Nephron progenitor cell (in vitro differentiated cells): ENCODE measurements at regions not wholly inside any gene's neighbourhood (a gene's known extent, or its start where the extent isn't known, plus 50 kb on each side); places are given as distances from the start of the nearest gene placed in this dataset.

ENCODE experiments used
- DNase-seq: peaks from one replicate; pipeline ENCODE4 v3.0.0; 2021
- H3K27ac Mint-ChIP-seq: 2 replicates; pipeline ENCODE4 v1.8.0; 2021; ENCODE audit warnings: mild to moderate bottlenecking, moderate library complexity, mixed read lengths
- H3K27me3 Mint-ChIP-seq: 2 replicates; pipeline ENCODE4 v1.8.0; 2021; ENCODE audit warnings: mild to moderate bottlenecking, low read depth, mixed read lengths; ENCODE audit not compliant: poor library complexity
- H3K36me3 Mint-ChIP-seq: 2 replicates; pipeline ENCODE4 v1.8.0; 2021; ENCODE audit warnings: low read depth, mixed read lengths
- H3K4me1 Mint-ChIP-seq: 2 replicates; pipeline ENCODE4 v1.8.0; 2021; ENCODE audit warnings: mixed read lengths
- H3K4me3 Mint-ChIP-seq: 2 replicates; pipeline ENCODE4 v1.8.0; 2021; ENCODE audit warnings: mild to moderate bottlenecking, moderate library complexity, mixed read lengths
- H3K9me3 Mint-ChIP-seq: 2 replicates; pipeline ENCODE4 v1.8.0; 2021; ENCODE audit warnings: mild to moderate bottlenecking, moderate library complexity, mixed read lengths
- TF ChIP-seq, protein P1 (sequence below): fragments of 200-600 bp; sonication (generic); IDR thresholded peaks from 2 replicates; pipeline ENCODE4 v1.5.0; 2021; ENCODE audit warnings: antibody characterized with exemption

DNA sequence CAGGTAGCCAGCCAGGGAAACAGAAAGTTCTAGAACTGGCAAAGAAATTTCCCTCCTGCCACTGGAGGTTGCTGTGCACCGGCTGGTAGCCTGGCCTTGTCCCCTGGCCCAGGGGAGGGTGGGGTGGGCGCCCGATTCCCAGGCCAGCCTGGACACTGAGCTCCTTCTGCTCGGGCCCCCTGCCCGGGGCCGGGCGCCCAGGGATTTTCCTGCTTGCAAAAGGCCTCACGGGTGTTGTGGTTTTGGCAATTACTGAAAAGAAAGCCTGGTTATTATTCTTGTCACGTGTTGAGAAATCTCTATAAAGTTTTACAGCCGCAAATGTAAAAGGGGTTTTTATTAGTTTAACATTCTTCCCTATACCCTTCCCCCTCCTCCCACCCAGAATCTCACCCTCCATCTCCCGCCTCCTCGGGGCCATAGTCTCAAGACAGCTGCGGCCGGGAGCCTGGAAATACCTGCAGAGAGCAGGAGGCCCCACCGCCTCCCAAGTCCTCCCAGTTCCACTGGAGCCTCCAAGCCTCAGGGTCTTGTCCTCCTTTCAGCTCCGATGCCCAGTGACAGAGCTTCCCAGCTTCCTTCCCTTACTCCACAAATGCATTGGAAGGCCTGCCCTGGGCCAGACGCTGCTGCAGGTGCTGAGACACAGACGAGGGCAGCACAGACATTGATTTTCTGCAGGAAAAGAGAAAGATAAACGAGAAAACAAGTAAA lies 1515.6 kb downstream of the TBC1D22A start:
- Mint-ChIP-seq H3K27ac (no peak overlapping the region), H3K4me3 (no peak overlapping the region), H3K9me3 (peaks cover 14% of the 10 kb centered on the region), H3K27me3 (peaks cover 31% of the 10 kb centered on the region), H3K36me3 (no peaks in the 10 kb centered on the region), H3K4me1 (peaks cover 19% of the 10 kb centered on the region)
- DNase-seq: no peak
- TF ChIP-seq, protein P1, sequence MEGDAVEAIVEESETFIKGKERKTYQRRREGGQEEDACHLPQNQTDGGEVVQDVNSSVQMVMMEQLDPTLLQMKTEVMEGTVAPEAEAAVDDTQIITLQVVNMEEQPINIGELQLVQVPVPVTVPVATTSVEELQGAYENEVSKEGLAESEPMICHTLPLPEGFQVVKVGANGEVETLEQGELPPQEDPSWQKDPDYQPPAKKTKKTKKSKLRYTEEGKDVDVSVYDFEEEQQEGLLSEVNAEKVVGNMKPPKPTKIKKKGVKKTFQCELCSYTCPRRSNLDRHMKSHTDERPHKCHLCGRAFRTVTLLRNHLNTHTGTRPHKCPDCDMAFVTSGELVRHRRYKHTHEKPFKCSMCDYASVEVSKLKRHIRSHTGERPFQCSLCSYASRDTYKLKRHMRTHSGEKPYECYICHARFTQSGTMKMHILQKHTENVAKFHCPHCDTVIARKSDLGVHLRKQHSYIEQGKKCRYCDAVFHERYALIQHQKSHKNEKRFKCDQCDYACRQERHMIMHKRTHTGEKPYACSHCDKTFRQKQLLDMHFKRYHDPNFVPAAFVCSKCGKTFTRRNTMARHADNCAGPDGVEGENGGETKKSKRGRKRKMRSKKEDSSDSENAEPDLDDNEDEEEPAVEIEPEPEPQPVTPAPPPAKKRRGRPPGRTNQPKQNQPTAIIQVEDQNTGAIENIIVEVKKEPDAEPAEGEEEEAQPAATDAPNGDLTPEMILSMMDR: no peak

DNA sequence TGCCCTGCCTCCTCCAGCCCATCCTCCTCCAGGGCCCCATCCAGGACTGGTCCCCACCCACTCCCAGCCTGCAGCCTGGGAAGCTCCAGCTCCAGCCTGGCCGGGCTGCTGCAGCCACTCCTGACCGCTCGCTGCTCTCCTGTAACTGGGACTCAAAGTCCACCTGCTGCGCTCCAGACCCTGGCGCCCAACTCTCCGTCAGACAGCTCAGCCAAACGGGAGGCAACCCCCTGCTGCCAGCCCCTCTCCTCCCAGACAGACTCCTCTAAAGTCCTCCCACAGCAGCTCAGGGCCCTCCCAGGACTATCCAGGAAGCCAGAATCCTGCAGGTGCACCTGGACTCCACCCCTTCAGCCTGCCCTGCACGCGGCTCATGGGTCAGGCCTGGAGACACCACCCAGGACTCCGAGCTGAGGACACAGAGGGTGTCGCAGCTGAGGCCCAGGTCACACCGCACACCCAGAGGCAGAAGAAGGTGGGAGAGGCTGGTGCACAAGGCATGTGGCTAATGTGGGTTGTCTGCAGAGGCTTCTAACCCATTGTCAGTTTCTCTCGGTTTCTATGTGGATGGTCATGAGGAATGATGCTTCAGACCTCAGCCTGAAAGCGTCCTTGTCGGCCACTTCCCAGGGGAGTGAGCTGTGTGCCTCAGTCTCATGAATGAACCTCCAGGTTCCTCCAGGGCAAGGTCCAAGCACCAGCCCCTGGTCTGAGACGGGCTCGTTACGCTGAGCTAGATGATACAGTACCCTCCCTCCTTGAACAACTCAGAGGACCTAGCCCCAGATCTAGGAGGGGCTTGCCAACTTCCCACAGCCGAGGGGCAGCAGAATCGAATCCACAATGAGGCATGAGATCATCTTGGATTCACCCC lies 1514.8 kb downstream of the TBC1D22A start:
- H3K4me1 Mint-ChIP-seq: peaks cover 19% of the 10 kb centered on the region
- peaks cover 33% of the 10 kb centered on the region for H3K27me3 Mint-ChIP-seq
- TF ChIP-seq, protein P1: no peak
- no peak for DNase-seq
- peaks cover 14% of the 10 kb centered on the region for H3K9me3 Mint-ChIP-seq
- H3K36me3 Mint-ChIP-seq: no peaks in the 10 kb centered on the region
- no peak overlapping the region for H3K27ac Mint-ChIP-seq
- no peak overlapping the region for H3K4me3 Mint-ChIP-seq

DNA sequence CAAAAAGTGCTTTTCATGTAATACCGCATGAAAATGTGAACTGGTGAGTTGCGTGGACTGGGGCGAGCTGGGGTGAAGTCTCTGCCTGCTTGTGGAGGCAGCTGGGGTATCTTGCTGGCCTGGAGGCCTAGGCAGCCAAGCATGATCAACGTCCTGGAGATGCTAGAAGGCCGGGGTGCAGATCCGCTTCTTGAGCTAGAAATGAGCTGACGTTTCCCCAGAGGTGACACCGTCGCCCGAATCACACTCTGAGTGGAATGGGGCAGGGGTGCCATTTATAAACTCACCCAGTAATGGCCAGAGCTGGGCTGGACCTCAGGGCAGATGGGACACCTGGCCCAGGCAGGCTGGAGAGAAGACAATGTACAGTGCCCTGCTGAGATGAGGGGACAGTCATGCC lies 1513.0 kb downstream of the TBC1D22A start:
- no peak overlapping the region for H3K27ac Mint-ChIP-seq
- no peaks in the 10 kb centered on the region for H3K9me3 Mint-ChIP-seq
- no peak for DNase-seq
- TF ChIP-seq, protein P1: no peak
- no peaks in the 10 kb centered on the region for H3K36me3 Mint-ChIP-seq
- peaks cover 33% of the 10 kb centered on the region for H3K27me3 Mint-ChIP-seq
- H3K4me3 Mint-ChIP-seq: no peak overlapping the region
- H3K4me1 Mint-ChIP-seq: peaks cover 19% of the 10 kb centered on the region

DNA sequence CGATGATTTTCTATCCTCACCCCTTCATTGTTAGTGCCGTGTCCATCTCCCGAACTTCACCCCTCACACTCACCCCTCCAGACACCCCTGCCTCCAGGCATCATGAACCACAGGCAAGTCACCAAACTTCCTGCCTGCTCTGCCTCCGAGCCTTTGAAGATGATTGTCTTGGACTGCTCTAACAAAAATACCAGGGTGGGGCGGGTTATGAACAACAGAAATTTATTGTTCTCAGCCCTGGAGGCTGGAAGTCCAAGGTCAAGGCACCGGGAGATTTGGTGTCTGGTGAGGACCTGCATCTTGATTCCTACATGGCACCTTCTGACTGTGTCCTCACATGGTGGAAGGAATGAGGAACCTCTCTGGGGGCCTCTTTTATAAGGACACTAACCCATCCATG lies 1508.3 kb downstream of the TBC1D22A start:
- Mint-ChIP-seq H3K9me3 (no peaks in the 10 kb centered on the region), H3K36me3 (no peaks in the 10 kb centered on the region), H3K4me3 (no peak overlapping the region), H3K27me3 (peaks cover 47% of the 10 kb centered on the region), H3K27ac (peak overlapping the region; percentile 59), H3K4me1 (no peaks in the 10 kb centered on the region)
- no peak for DNase-seq
- TF ChIP-seq, protein P1: no peak

DNA sequence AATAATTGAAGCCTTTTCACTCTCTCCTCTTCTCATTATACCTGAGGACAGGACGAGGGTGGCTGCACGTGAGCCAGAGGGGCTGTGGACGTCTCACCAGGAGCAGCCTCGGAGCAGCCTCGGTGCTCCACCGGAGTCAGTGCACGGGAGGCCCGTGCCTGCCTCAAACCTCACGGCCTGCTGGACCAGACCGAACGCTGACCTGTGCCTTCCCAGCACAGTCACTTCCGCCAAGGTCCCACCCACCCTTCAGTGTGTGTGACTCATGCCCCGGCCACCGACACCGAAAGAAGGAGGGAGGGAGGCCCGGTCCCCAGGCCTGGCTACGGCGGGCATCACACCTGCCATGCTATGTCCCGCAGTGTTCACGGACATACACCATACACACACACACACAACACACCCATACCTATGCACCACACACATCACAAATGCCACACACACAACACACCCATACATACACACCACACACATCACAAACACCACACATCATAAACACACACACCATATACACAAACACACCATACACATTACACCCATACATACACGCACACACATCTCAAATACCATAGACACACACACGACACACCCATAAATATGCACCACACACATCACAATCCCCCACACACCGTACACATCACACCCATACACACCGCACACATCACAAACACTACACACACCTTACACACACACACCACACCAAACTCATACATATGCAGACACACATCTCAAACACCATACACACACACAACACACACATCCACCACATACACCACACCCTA lies 1506.5 kb downstream of the TBC1D22A start:
- no peak for DNase-seq
- Mint-ChIP-seq H3K36me3 (no peaks in the 10 kb centered on the region), H3K9me3 (no peaks in the 10 kb centered on the region), H3K27me3 (peaks cover 40% of the 10 kb centered on the region), H3K27ac (peak overlapping the region; percentile 18), H3K4me3 (no peak overlapping the region), H3K4me1 (no peaks in the 10 kb centered on the region)
- TF ChIP-seq, protein P1: no peak
